HG02973 (cell line): ENCODE measurements at regions not wholly inside any gene's neighbourhood (a gene's known extent, or its start where the extent isn't known, plus 50 kb on each side); places are given as distances from the start of the nearest gene placed in this dataset.

Experiments
- ATAC-seq: cut with Tn5 transposase; IDR thresholded peaks from one replicate; pipeline ENCODE4 v1.9.1; 2021; ENCODE audit warnings: moderate library complexity; ENCODE audit not compliant: unreplicated experiment

GRCh38 chr5:6198531-6198930, 179.8 kb downstream of the MED10 start:
- no peak for ATAC-seq

- no peak for ATAC-seq
Measured at GRCh38 chr5:6197427-6197826, 180.9 kb downstream of the MED10 start.

- no peak for ATAC-seq
Measured at GRCh38 chr5:6195711-6196358, 182.5 kb downstream of the MED10 start.

GRCh38 chr5:6194906-6195612, 183.3 kb downstream of the MED10 start:
- ATAC-seq, result no peak

GRCh38 chr5:6194261-6194875, 184.0 kb downstream of the MED10 start:
- ATAC-seq, result no peak

GRCh38 chr5:6193310-6193709, 185.0 kb downstream of the MED10 start:
- ATAC-seq, result no peak

GRCh38 chr5:6190838-6191237, 187.5 kb downstream of the MED10 start:
- ATAC-seq, result no peak

GRCh38 chr5:6188976-6189375, 189.4 kb downstream of the MED10 start:
- no peak for ATAC-seq

- ATAC-seq, result peak; percentile 92
Measured at GRCh38 chr5:6188344-6188743, 190.0 kb downstream of the MED10 start.

GRCh38 chr5:6187501-6187900, 190.8 kb downstream of the MED10 start:
- no peak for ATAC-seq

- ATAC-seq, result no peak
Measured at GRCh38 chr5:6185574-6185973, 192.8 kb downstream of the MED10 start.

GRCh38 chr5:6184481-6184880, 193.9 kb downstream of the MED10 start:
- ATAC-seq, result no peak

- no peak for ATAC-seq
Measured at GRCh38 chr5:6183391-6184390, 194.7 kb downstream of the MED10 start.

GRCh38 chr5:6182271-6182815, 196.0 kb downstream of the MED10 start:
- ATAC-seq, result no peak

GRCh38 chr5:6181871-6182270, 196.5 kb downstream of the MED10 start:
- no peak for ATAC-seq

- ATAC-seq, result no peak
Measured at GRCh38 chr5:6181147-6181729, 197.1 kb downstream of the MED10 start.

- no peak for ATAC-seq
Measured at GRCh38 chr5:6180231-6180872, 198.0 kb downstream of the MED10 start.

GRCh38 chr5:6178846-6179532, 199.4 kb downstream of the MED10 start:
- ATAC-seq, result no peak

GRCh38 chr5:6177926-6178325, 200.4 kb downstream of the MED10 start:
- no peak for ATAC-seq
